Breast epithelium (tissue), 4 donors: ENCODE measurements at regions not wholly inside any gene's neighbourhood (a gene's known extent, or its start where the extent isn't known, plus 50 kb on each side); places are given as distances from the start of the nearest gene placed in this dataset.

Experiments
- DNase-seq, 2 donors: peaks; one replicate each; pipeline ENCODE4 v3.0.0-alpha.2; 2019; ENCODE audit warnings: low spot score in 2 of 2
- H3K27ac ChIP-seq, 2 donors: fragments of 200-600 bp; sonication (generic) in 1 of 2; one replicate each; pipeline ENCODE4 v1.5.1; 2016 to 2019; ENCODE audit warnings: mild to moderate bottlenecking in 1 of 2
- H3K27me3 ChIP-seq, 2 donors: fragments of 200-600 bp; sonication (generic) in 1 of 2; one replicate each; pipeline versions ENCODE4 v1.5.1 to v1.6.0; 2017 to 2019; ENCODE audit warnings: control low read depth in 1 of 2, mild to moderate bottlenecking in 1 of 2
- H3K36me3 ChIP-seq: fragments of 200-600 bp; one replicate; pipeline ENCODE4 v1.5.1; 2019
- H3K4me1 ChIP-seq, 2 donors: fragments of 200-600 bp; sonication (generic); one replicate each; pipeline ENCODE4 v1.5.1; 2016 to 2019; ENCODE audit warnings: control low read depth in 1 of 2
- H3K4me3 ChIP-seq, 3 donors: fragments of 200-600 bp; sonication (generic); 1 replicate in 2 of 3; 2 replicates in 1 of 3; pipeline ENCODE4 v1.5.1; 2016 to 2019; ENCODE audit warnings: mild to moderate bottlenecking in 3 of 3, moderate library complexity in 2 of 3
- H3K9me3 ChIP-seq, 2 donors: fragments of 200-600 bp; sonication (generic) in 1 of 2; one replicate each; pipeline ENCODE4 v1.5.1; 2016 to 2019; ENCODE audit warnings: control low read depth in 1 of 2
- CTCF ChIP-seq, 3 donors: fragments of 450-650 bp; IDR thresholded peaks; one replicate each; pipeline ENCODE4 v1.5.1; 2016 to 2017; ENCODE audit warnings: antibody characterized with exemption in 3 of 3, mild to moderate bottlenecking in 3 of 3, moderate library complexity in 3 of 3
- POLR2A ChIP-seq: fragments of 450-650 bp; IDR thresholded peaks from one replicate; pipeline ENCODE4 v1.6.1; 2016; ENCODE audit warnings: antibody characterized with exemption, mild to moderate bottlenecking, moderate library complexity
- POLR2AphosphoS5 ChIP-seq, 3 donors: sonication (generic); formaldehyde crosslinking; IDR thresholded peaks; one replicate each; pipeline ENCODE4 v1.6.1; 2017; ENCODE audit warnings: antibody characterized with exemption in 3 of 3
- intact Hi-C: fragments of 100-400 bp; cut with DNase I; formaldehyde crosslinking; loops from one replicate; pipeline ENCODE4 v1.15.1; 2023; ENCODE audit warnings: low total_unique reads

- Histone ChIP-seq H3K36me3 (no peaks in the 10 kb centered on the region), H3K9me3 (peaks cover 0 to 15% of the 10 kb centered on the region in 2 donors), H3K4me1 (no peaks in the 10 kb centered on the region), H3K27me3 (no peaks in the 10 kb centered on the region), H3K4me3 (no peak overlapping the region), H3K27ac (no peak overlapping the region)
- peak in 1 of 2 donors; percentile 27 for DNase-seq
- no peak for TF ChIP-seq CTCF (IDR thresholded peaks at IDR 0.05)
- no peak for TF ChIP-seq POLR2AphosphoS5 (IDR thresholded peaks at IDR 0.05)
- TF ChIP-seq POLR2A: no peak
- intact Hi-C loops: no loop called here
Observed at GRCh38 chr6:170035901-170036304, 255.0 kb downstream of the DLL1 start.

- no peaks in the 10 kb centered on the region for H3K36me3 ChIP-seq
- H3K27ac ChIP-seq: no peak overlapping the region
- H3K27me3 ChIP-seq: peaks cover 0 to 1% of the 10 kb centered on the region in 2 donors
- peaks cover 0 to 15% of the 10 kb centered on the region in 2 donors for H3K9me3 ChIP-seq
- no peaks in the 10 kb centered on the region for H3K4me1 ChIP-seq
- intact Hi-C loops: no loop called here
- no peak overlapping the region for H3K4me3 ChIP-seq
- DNase-seq: no peak
- no peak for TF ChIP-seq CTCF (IDR thresholded peaks at IDR 0.05)
Observed at GRCh38 chr6:170035044-170035443, 255.8 kb downstream of the DLL1 start.

- peak overlapping the region in 1 of 2 donors; percentile 7 for H3K27ac ChIP-seq
- peaks cover 0 to 4% of the 10 kb centered on the region in 2 donors for H3K27me3 ChIP-seq
- DNase-seq: peak; percentile 52 to 74
- TF ChIP-seq CTCF (IDR thresholded peaks at IDR 0.05) (no peak), POLR2A (no peak)
- intact Hi-C loops: no loop called here
- no peaks in the 10 kb centered on the region for H3K4me1 ChIP-seq
- H3K9me3 ChIP-seq: peaks cover 0 to 15% of the 10 kb centered on the region in 2 donors
- no peaks in the 10 kb centered on the region for H3K36me3 ChIP-seq
- H3K4me3 ChIP-seq: no peak overlapping the region
Observed at GRCh38 chr6:170034294-170034693, 256.6 kb downstream of the DLL1 start.

- TF ChIP-seq CTCF (IDR thresholded peaks at IDR 0.05): no peak
- no peak for TF ChIP-seq POLR2A
- no peak for TF ChIP-seq POLR2AphosphoS5 (IDR thresholded peaks at IDR 0.05)
- Histone ChIP-seq H3K36me3 (no peaks in the 10 kb centered on the region), H3K4me3 (no peak overlapping the region), H3K9me3 (peaks cover 0 to 15% of the 10 kb centered on the region in 2 donors), H3K27ac (no peak overlapping the region), H3K27me3 (peaks cover 0 to 4% of the 10 kb centered on the region in 2 donors), H3K4me1 (no peaks in the 10 kb centered on the region)
- intact Hi-C loops: no loop called here
- DNase-seq: peak in 1 of 2 donors; percentile 2
Observed at GRCh38 chr6:170033666-170034065, 257.2 kb downstream of the DLL1 start.

GRCh38 chr6:170032706-170033309 is 258.1 kb downstream of the DLL1 start:
- intact Hi-C loops: no loop called here
- DNase-seq: peak in 1 of 2 donors; percentile 10
- no peak for TF ChIP-seq POLR2AphosphoS5 (IDR thresholded peaks at IDR 0.05)
- TF ChIP-seq CTCF (IDR thresholded peaks at IDR 0.05): no peak
- TF ChIP-seq POLR2A: no peak
- no peaks in the 10 kb centered on the region for H3K36me3 ChIP-seq
- H3K27ac ChIP-seq: no peak overlapping the region
- H3K4me3 ChIP-seq: no peak overlapping the region
- peaks cover 0 to 4% of the 10 kb centered on the region in 2 donors for H3K27me3 ChIP-seq
- no peaks in the 10 kb centered on the region for H3K4me1 ChIP-seq
- peaks cover 0 to 15% of the 10 kb centered on the region in 2 donors for H3K9me3 ChIP-seq
